K562 (cell line): ENCODE measurements at regions not wholly inside any gene's neighbourhood (a gene's known extent, or its start where the extent isn't known, plus 50 kb on each side); places are given as distances from the start of the nearest gene placed in this dataset.

ENCODE experiments used
- ATAC-seq: fragments of 200-7000 bp; cut with Tn5 transposase; 3 replicates; pipeline ENCODE4 v1.9.1; 2020; ENCODE audit warnings: moderate library complexity
- BruUV-seq: library from RNA; stranded (reverse); fragments of 400-500 nt; replicated peaks from 2 replicates; lab custom pipeline; 2021; lab: Mats Ljungman, UMichigan
- CTCF ChIA-PET: fragments of 300-600 bp; formaldehyde crosslinking; extraction: SDS; loops from one replicate; lab custom pipeline; 2021; ENCODE audit warnings: low intra/inter-chr PET ratio; lab: Yijun Ruan, JAX
- POLR2A ChIA-PET: fragments of 300-600, 350-650 bp; sonication (Branson Sonifier 250); formaldehyde crosslinking; extraction: SDS; loops from one replicate; lab custom pipeline; 2021; ENCODE audit warnings: antibody characterized with exemption, inconsistent platforms; lab: Yijun Ruan, JAX
- DNase-seq, 4 experiments: peaks; one replicate each; pipeline versions ENCODE4 v3.0.0 to v3.0.0-alpha.2; 2011 to 2018; ENCODE audit warnings: low spot score in 3 of 4, mixed read lengths in 3 of 4; ENCODE audit errors: extremely low read depth in 1 of 4
- FAIRE-seq: peaks from 2 replicates; lab custom pipeline; 2011; peaks lifted over from hg19 to GRCh38; lab: Jason Lieb, UNC
- H2AFZ ChIP-seq: 2 replicates; pipeline ENCODE4 v1.6.0; 2011; ENCODE audit warnings: low read depth, low read length, control low read depth, inconsistent platforms
- H3K27ac ChIP-seq: fragments of 200-600 bp; 3 replicates; pipeline ENCODE4 v1.8.0; 2011; ENCODE audit warnings: low read depth, mild to moderate bottlenecking, control low read depth, inconsistent platforms, low read length, moderate library complexity, mixed read lengths; ENCODE audit errors: extremely low read depth
- H3K27me3 ChIP-seq, 2 experiments: fragments of 300-600 bp in 1 of 2; 2 replicates in 1 of 2; 3 replicates in 1 of 2; pipeline versions ENCODE4 v1.6.0 to v1.8.0; 2011; ENCODE audit warnings: inconsistent platforms in 2 of 2, low read length in 2 of 2, mild to moderate bottlenecking in 1 of 2, mixed read lengths in 1 of 2, moderate library complexity in 1 of 2; ENCODE audit not compliant: control insufficient read depth in 2 of 2, insufficient read depth in 2 of 2
- H3K36me3 ChIP-seq: fragments of 300-600 bp; 3 replicates; pipeline ENCODE4 v1.8.0; 2011; ENCODE audit warnings: mild to moderate bottlenecking, low read length, inconsistent platforms; ENCODE audit not compliant: control insufficient read depth, insufficient read depth
- H3K4me1 ChIP-seq, 2 experiments: fragments of 200-600 bp in 1 of 2; replicated peaks in 1 of 2; 2 replicates in 1 of 2; 3 replicates in 1 of 2; pipeline versions ENCODE4 v1.5.1 to v1.8.0; 2011; ENCODE audit warnings: inconsistent platforms in 2 of 2, low read length in 2 of 2, mild to moderate bottlenecking in 1 of 2, mixed read lengths in 1 of 2, moderate library complexity in 1 of 2; ENCODE audit not compliant: control insufficient read depth in 2 of 2, insufficient read depth in 2 of 2
- H3K4me2 ChIP-seq: 2 replicates; pipeline ENCODE4 v1.6.1; 2011; ENCODE audit warnings: low read length, control low read depth, inconsistent platforms, mixed read lengths; ENCODE audit not compliant: insufficient read depth
- H3K4me3 ChIP-seq: fragments of 200-600 bp; sonication (generic), shearing (Covaris generic); 2 replicates; pipeline ENCODE4 v1.5.1; 2016; ENCODE audit warnings: control low read depth, inconsistent platforms
- H3K79me2 ChIP-seq: fragments of 200-600 bp; 3 replicates; pipeline ENCODE4 v1.8.0; 2011; ENCODE audit warnings: low read length, inconsistent platforms; ENCODE audit not compliant: control insufficient read depth, insufficient read depth
- H3K9ac ChIP-seq, 2 experiments: 2 replicates each; pipeline versions ENCODE4 v1.6.0 to v1.6.1; 2011; ENCODE audit warnings: low read depth in 2 of 2, low read length in 2 of 2, control low read depth in 1 of 2, inconsistent platforms in 1 of 2, mild to moderate bottlenecking in 1 of 2, mixed read lengths in 1 of 2; ENCODE audit not compliant: insufficient read depth in 1 of 2
- H3K9me1 ChIP-seq: one replicate; pipeline ENCODE4 v1.6.0; 2011; ENCODE audit warnings: inconsistent platforms, mild to moderate bottlenecking, low read length, moderate library complexity; ENCODE audit not compliant: control insufficient read depth, insufficient read depth
- H3K9me3 ChIP-seq: replicated peaks from 2 replicates; pipeline ENCODE4 v1.5.1; 2011; ENCODE audit warnings: low read depth, low read length, inconsistent platforms; ENCODE audit not compliant: control insufficient read depth, insufficient read depth
- H4K20me1 ChIP-seq: replicated peaks from 2 replicates; pipeline ENCODE4 v1.6.1; 2011; ENCODE audit warnings: low read length, inconsistent platforms, mixed read lengths; ENCODE audit not compliant: control insufficient read depth, insufficient read depth
- BRD9 ChIP-seq: fragments of 450-650 bp; IDR thresholded peaks from 2 replicates; pipeline ENCODE4 v1.6.1; 2018; ENCODE audit warnings: low read depth; ENCODE audit not compliant: partially characterized antibody
- EGR1 ChIP-seq: fragments of 450-650 bp; conservative IDR thresholded peaks from 2 replicates; pipeline ENCODE4 v1.6.1; 2017; ENCODE audit warnings: mild to moderate bottlenecking
- ERF ChIP-seq: fragments of 450-650 bp; formaldehyde crosslinking; IDR thresholded peaks from 2 replicates; pipeline ENCODE4 v1.4.0; 2020; ENCODE audit warnings: mild to moderate bottlenecking, mixed read lengths
- HDAC1 ChIP-seq, 2 experiments: fragments of 450-650 bp; IDR thresholded peaks; 2 replicates each; pipeline ENCODE4 v1.6.1; 2016 to 2017; ENCODE audit warnings: inconsistent platforms in 1 of 2, mild to moderate bottlenecking in 1 of 2, moderate library complexity in 1 of 2
- KDM5B ChIP-seq: fragments of 200-600 bp; sonication (generic); IDR thresholded peaks from 2 replicates; pipeline ENCODE4 v1.6.1; 2012; ENCODE audit warnings: low read depth, mild to moderate bottlenecking, moderate library complexity, low read length, control low read depth, inconsistent platforms; ENCODE audit not compliant: insufficient replicate concordance
- L3MBTL2 ChIP-seq: fragments of 450-650 bp; IDR thresholded peaks from 2 replicates; pipeline ENCODE4 v1.6.1; 2016; ENCODE audit warnings: mild to moderate bottlenecking, moderate library complexity
- NFRKB ChIP-seq: fragments of 450-650 bp; IDR thresholded peaks from 2 replicates; pipeline ENCODE4 v1.6.1; 2016; ENCODE audit warnings: low read depth
- NR2C2 ChIP-seq, 2 experiments: fragments of 200-800 bp in 1 of 2; sonication (Bioruptor generic) in 1 of 2; sonication (generic) in 1 of 2; formaldehyde crosslinking in 1 of 2; IDR thresholded peaks; 2 replicates each; pipeline versions ENCODE4 v1.6.1 to v1.8.0; 2016 to 2022; ENCODE audit warnings: mild to moderate bottlenecking in 1 of 2, missing compliant biosample characterization in 1 of 2, missing genetic modification characterization in 1 of 2, missing genetic modification reagents in 1 of 2
- NUFIP1 ChIP-seq: fragments of 450-650 bp; IDR thresholded peaks from 2 replicates; pipeline ENCODE4 v1.6.1; 2018; ENCODE audit not compliant: partially characterized antibody
- WGBS: fragments of 100-300 bp; shearing (Covaris generic); methylation state at CpG from one replicate; pipeline ENCODE4 v1.1.6; 2016; ENCODE audit warnings: low coverage, mixed read lengths; ENCODE audit not compliant: insufficient coverage; ENCODE audit errors: missing lambda C conversion rate; 5-methylcytosine and 5-hydroxymethylcytosine counted together
- in situ Hi-C: fragments of 300-500 bp; cut with MboI; formaldehyde crosslinking; loops from 4 replicates; pipeline ENCODE4 v1.15.0; 2018; ENCODE audit warnings: inconsistent platforms, mixed read lengths
- intact Hi-C: fragments of 100-400 bp; cut with micrococcal nuclease; formaldehyde crosslinking; loops from 2 replicates; pipeline ENCODE4 v1.14.2; 2022
- TF ChIP-seq, protein P1 (sequence below): fragments of 450-650 bp; IDR thresholded peaks from 2 replicates; pipeline ENCODE4 v1.6.1; 2017; ENCODE audit warnings: antibody characterized with exemption, mild to moderate bottlenecking
- TF ChIP-seq, protein P2 (sequence below), 2 experiments: fragments of 450-650 bp in 1 of 2; sonication (generic) in 1 of 2; formaldehyde crosslinking in 1 of 2; IDR thresholded peaks in 1 of 2; conservative IDR thresholded peaks in 1 of 2; 2 replicates each; pipeline versions ENCODE4 v1.6.1 to v1.8.1; 2016 to 2023; ENCODE audit warnings: mild to moderate bottlenecking in 2 of 2, moderate library complexity in 2 of 2, inconsistent platforms in 1 of 2, missing genetic modification reagents in 1 of 2
- TF ChIP-seq, protein P3 (sequence below): fragments of 250-450 bp; sonication (Bioruptor Pico); IDR thresholded peaks from 2 replicates; pipeline ENCODE4 v1.8.0; 2022; ENCODE audit warnings: moderate library complexity, mild to moderate bottlenecking, inconsistent platforms

DNA sequence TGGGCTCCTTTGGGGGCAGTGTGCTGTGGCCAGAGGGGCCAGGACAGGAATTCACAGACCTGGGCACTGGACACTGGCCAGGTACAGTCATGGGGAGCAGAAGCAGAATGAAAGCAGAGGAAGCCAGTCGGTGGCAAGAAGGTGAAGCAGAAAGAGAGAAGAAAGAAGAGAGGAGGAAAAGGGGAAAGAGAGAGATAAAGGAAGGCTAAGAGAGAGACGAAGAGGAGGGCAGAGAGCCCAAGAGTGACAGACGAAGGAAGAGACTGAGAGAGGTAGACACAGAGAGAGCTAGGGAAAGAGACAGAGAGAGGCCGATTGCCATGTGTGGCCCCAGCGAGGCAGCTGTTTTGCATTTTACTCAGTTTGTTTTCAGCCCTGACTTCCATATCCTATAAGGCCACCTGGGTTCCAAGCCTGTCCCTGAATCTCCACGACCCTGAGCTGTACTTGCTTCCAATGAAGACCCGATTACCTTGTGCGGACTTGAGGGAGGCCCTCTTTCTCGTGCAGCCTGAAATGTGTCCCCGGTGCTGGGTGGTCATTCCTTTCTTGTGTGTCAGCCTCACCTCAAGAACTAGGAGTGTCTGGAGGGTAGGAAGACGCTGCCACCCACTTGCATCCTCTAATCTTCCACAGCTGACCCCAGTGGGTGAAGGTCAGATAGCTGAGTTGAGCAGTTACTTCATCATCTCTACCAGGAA lies 73.9 kb downstream of the LSM3 start:
- Histone ChIP-seq H4K20me1 (no peaks in the 10 kb centered on the region), H3K36me3 (no peaks in the 10 kb centered on the region; the same call in 2 of the 3 replicates), H3K79me2 (peaks cover 6% of the 10 kb centered on the region; the same call in 2 of the 3 replicates), H3K27me3 (no peaks in the 10 kb centered on the region), H3K9ac (peak overlapping the region; percentile 58 to 80; a peak in 3 of 4 replicates), H3K4me1 (peaks cover 57 to 76% of the 10 kb centered on the region in 2 experiments), H3K9me3 (no peaks in the 10 kb centered on the region), H2AFZ (peak overlapping the region; percentile 89), H3K4me3 (peak overlapping the region; percentile 14; the same call in 1 of the 2 replicates), H3K4me2 (peak overlapping the region; percentile 64), H3K27ac (peak overlapping the region; percentile 63), H3K9me1 (peaks cover 3% of the 10 kb centered on the region)
- DNase-seq (peak in 2 of 4 experiments; percentile 58 to 82), ATAC-seq (peak; percentile 23), FAIRE-seq (peak; percentile 72)
- in situ Hi-C loops: no loop called here
- 33% methylated on average over 11 of the region's 11 CpGs for WGBS
- BruUV-seq: no TSS peak
- ChIA-PET CTCF (no interaction called here), POLR2A (interaction anchor here (0.5 to 1.4 kb wide), 10 partner anchors 16 to 472 kb away, joined by 3 to 6 read pairs (median 3); partner anchors contain the start of genes LSM3 and XPC)
- intact Hi-C loops: loop anchor here (2.0 kb wide), 1 partner anchor 20 kb away; no protein-coding TSS in a partner anchor
- TF ChIP-seq, protein P1, sequence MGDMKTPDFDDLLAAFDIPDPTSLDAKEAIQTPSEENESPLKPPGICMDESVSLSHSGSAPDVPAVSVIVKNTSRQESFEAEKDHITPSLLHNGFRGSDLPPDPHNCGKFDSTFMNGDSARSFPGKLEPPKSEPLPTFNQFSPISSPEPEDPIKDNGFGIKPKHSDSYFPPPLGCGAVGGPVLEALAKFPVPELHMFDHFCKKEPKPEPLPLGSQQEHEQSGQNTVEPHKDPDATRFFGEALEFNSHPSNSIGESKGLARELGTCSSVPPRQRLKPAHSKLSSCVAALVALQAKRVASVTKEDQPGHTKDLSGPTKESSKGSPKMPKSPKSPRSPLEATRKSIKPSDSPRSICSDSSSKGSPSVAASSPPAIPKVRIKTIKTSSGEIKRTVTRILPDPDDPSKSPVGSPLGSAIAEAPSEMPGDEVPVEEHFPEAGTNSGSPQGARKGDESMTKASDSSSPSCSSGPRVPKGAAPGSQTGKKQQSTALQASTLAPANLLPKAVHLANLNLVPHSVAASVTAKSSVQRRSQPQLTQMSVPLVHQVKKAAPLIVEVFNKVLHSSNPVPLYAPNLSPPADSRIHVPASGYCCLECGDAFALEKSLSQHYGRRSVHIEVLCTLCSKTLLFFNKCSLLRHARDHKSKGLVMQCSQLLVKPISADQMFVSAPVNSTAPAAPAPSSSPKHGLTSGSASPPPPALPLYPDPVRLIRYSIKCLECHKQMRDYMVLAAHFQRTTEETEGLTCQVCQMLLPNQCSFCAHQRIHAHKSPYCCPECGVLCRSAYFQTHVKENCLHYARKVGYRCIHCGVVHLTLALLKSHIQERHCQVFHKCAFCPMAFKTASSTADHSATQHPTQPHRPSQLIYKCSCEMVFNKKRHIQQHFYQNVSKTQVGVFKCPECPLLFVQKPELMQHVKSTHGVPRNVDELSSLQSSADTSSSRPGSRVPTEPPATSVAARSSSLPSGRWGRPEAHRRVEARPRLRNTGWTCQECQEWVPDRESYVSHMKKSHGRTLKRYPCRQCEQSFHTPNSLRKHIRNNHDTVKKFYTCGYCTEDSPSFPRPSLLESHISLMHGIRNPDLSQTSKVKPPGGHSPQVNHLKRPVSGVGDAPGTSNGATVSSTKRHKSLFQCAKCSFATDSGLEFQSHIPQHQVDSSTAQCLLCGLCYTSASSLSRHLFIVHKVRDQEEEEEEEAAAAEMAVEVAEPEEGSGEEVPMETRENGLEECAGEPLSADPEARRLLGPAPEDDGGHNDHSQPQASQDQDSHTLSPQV: peak; percentile 75
- TF ChIP-seq NUFIP1: no peak
- TF ChIP-seq EGR1: peak; percentile 89
- TF ChIP-seq ERF (CRISPR knock-in tag): peak; percentile 34; the same call in 1 of the 2 replicates
- TF ChIP-seq HDAC1 (IDR thresholded peaks at IDR 0.05): 0 out of 4 replicates have a peak, but pooled peaks of 1 of the 2 experiments have one; percentile 5
- TF ChIP-seq, protein P2, sequence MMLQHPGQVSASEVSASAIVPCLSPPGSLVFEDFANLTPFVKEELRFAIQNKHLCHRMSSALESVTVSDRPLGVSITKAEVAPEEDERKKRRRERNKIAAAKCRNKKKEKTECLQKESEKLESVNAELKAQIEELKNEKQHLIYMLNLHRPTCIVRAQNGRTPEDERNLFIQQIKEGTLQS (IDR thresholded peaks at IDR 0.05): peak; percentile 49
- TF ChIP-seq, protein P2 (CRISPR knock-in tag; conservative IDR thresholded peaks at IDR 0.05): no peak
- no peak for TF ChIP-seq NR2C2 (CRISPR knock-in tag; IDR thresholded peaks at IDR 0.05)
- peak; percentile 86 for TF ChIP-seq NR2C2 (tag; IDR thresholded peaks at IDR 0.05)
- peak; percentile 61 for TF ChIP-seq NFRKB
- no peak for TF ChIP-seq KDM5B
- peak; percentile 28; the same call in 1 of the 2 replicates for TF ChIP-seq L3MBTL2
- TF ChIP-seq, protein P3, sequence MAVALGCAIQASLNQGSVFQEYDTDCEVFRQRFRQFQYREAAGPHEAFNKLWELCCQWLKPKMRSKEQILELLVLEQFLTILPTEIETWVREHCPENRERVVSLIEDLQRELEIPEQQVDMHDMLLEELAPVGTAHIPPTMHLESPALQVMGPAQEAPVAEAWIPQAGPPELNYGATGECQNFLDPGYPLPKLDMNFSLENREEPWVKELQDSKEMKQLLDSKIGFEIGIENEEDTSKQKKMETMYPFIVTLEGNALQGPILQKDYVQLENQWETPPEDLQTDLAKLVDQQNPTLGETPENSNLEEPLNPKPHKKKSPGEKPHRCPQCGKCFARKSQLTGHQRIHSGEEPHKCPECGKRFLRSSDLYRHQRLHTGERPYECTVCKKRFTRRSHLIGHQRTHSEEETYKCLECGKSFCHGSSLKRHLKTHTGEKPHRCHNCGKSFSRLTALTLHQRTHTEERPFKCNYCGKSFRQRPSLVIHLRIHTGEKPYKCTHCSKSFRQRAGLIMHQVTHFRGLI (CRISPR knock-in tag): no peak; the same call in 1 of the 2 replicates
- peak; percentile 41 for TF ChIP-seq BRD9
